Epithelial cell of esophagus (primary cell): ENCODE measurements at regions not wholly inside any gene's neighbourhood (a gene's known extent, or its start where the extent isn't known, plus 50 kb on each side); places are given as distances from the start of the nearest gene placed in this dataset.

ENCODE experiments used
- DNase-seq: peaks from one replicate; pipeline ENCODE4 v3.0.0; 2010; ENCODE audit warnings: low read depth
- H3K4me3 ChIP-seq: 2 replicates; pipeline ENCODE4 v1.5.1; 2011; ENCODE audit warnings: mild to moderate bottlenecking, low read length, control low read depth
- TF ChIP-seq, protein P1 (sequence below): IDR thresholded peaks from 2 replicates; pipeline ENCODE4 v1.5.1; 2011; ENCODE audit warnings: low read depth, mild to moderate bottlenecking, low read length, control low read depth, inconsistent platforms; ENCODE audit not compliant: insufficient read depth; ENCODE audit errors: missing control alignments

DNA sequence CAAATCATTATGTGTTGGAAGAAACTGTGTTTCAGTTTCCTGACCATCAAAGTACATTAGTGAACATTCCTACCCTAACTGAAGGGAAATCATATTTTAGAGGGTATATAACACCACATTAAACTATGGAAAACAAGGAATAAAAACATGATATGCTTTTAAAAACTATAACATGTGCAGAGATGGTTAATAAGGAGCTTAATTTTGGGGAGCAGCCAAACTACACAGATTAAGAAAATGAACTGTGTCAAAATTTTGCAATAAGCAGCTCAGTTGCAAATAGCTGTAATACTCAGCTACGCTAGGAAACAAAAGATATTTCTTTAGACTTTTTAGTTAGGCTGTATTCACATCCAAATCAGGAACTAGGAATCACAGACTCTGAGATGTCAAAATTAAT is 1115.7 kb upstream of the CELF2 start:
- DNase-seq = no peak
- no peak overlapping the region for H3K4me3 ChIP-seq
- TF ChIP-seq, protein P1, sequence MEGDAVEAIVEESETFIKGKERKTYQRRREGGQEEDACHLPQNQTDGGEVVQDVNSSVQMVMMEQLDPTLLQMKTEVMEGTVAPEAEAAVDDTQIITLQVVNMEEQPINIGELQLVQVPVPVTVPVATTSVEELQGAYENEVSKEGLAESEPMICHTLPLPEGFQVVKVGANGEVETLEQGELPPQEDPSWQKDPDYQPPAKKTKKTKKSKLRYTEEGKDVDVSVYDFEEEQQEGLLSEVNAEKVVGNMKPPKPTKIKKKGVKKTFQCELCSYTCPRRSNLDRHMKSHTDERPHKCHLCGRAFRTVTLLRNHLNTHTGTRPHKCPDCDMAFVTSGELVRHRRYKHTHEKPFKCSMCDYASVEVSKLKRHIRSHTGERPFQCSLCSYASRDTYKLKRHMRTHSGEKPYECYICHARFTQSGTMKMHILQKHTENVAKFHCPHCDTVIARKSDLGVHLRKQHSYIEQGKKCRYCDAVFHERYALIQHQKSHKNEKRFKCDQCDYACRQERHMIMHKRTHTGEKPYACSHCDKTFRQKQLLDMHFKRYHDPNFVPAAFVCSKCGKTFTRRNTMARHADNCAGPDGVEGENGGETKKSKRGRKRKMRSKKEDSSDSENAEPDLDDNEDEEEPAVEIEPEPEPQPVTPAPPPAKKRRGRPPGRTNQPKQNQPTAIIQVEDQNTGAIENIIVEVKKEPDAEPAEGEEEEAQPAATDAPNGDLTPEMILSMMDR = no peak

GRCh38 chr10:9910446-9910845 is 1107.2 kb upstream of the CELF2 start:
- no peak overlapping the region for H3K4me3 ChIP-seq
- TF ChIP-seq, protein P1 = no peak
- no peak for DNase-seq

DNA sequence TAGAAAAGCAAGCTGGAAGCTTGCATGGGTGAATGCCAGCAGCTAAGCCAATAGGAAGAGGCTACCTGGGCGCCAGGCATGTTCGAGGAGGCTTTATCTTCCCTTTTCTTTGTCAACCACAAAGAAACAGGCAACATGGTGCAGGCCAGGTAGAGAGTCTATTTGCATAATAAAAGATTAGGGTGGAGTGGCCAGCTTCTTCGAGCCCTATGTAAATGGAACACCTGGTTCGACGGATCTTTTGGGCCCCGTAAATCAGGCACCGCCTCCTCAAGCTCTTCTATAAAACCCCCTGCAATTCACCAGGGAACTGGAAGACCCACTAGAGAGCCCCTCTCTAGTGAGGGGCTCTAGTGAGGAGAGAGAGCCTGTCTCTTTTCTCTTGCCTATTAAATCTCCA is 1106.2 kb upstream of the CELF2 start:
- no peak overlapping the region for H3K4me3 ChIP-seq
- TF ChIP-seq, protein P1 = no peak
- no peak for DNase-seq

DNA sequence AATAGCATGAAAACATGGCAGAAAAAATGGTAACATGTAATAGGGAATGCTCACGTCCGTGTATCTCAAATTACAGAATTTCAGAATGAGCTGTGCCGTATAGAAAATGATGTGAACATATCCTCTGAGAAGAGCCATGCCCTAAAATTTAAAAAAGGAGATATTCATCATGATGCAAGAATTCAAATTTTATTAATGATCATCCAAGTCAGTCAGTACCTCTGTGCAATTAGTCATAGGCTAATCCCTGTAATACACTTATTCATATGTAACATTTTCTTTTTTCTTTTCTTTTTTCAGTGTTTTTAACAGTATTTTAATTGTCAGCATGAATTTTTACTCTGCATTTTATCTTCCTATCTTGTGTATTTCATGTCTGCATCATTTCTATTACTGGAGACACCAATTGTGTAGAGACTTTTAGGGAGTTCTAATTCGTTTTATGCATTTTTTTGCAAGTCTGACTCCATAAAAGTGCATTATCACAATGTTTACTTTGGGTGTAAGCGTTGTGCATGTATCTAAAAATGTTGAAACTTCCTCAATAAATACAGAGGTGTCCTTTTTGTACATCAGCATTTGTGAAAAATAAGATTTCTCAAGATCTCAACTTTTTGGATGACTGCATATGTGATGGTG is 1103.7 kb upstream of the CELF2 start:
- no peak overlapping the region for H3K4me3 ChIP-seq
- no peak for DNase-seq
- TF ChIP-seq, protein P1 = no peak

DNA sequence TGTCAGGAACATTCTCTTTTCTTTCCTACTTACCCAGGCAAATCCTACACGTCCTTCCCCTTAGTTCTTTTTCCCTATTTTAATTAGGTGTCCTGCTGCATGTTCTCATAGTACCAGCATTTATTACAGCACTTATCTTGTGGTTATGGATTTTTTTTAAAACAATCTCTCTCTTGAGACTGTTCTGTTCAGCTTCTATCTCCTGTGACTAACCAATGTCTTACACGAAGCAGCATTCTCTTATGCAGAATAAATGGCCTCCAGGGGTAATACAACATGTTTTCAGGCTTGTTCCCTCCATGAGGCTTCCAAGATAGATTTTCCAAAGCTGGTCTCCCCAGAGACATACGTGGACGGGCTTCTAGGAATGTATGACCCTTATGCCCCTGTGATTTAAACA is 1096.1 kb upstream of the CELF2 start:
- no peak overlapping the region for H3K4me3 ChIP-seq
- TF ChIP-seq, protein P1 = no peak
- DNase-seq = no peak

GRCh38 chr10:9922126-9922870 is 1095.4 kb upstream of the CELF2 start:
- TF ChIP-seq, protein P1 = no peak
- DNase-seq = no peak
- H3K4me3 ChIP-seq = no peak overlapping the region
